RWPE1 (cell line): ENCODE measurements at regions not wholly inside any gene's neighbourhood (a gene's known extent, or its start where the extent isn't known, plus 50 kb on each side); places are given as distances from the start of the nearest gene placed in this dataset.
"Not testable (repeated sequence)": the region's sequence is repeated elsewhere in the genome, so short reads cannot be mapped to it uniquely, and the experiment has no call there.

Experiments used
- CTCF ChIA-PET: fragments of 350-600 bp; sonication (Branson Sonifier 250); formaldehyde crosslinking; extraction: SDS; loops from one replicate; lab custom pipeline; 2021; lab: Yijun Ruan, JAX
- POLR2A ChIA-PET: fragments of 400-600 bp; formaldehyde crosslinking; extraction: SDS; loops from one replicate; lab custom pipeline; 2020; ENCODE audit warnings: antibody characterized with exemption; ENCODE audit not compliant: low non-redundant PET; lab: Yijun Ruan, JAX
- DNase-seq: peaks from one replicate; pipeline ENCODE4 v3.0.0; 2012; ENCODE audit warnings: low spot score
- H3K27ac ChIP-seq: fragments of 450-650 bp; 2 replicates; pipeline ENCODE4 v1.5.1; 2017
- CTCF ChIP-seq: fragments of 450-650 bp; conservative IDR thresholded peaks from 2 replicates; pipeline ENCODE4 v1.5.1; 2017; ENCODE audit warnings: low read depth, mild to moderate bottlenecking

- POLR2A ChIA-PET = no interaction called here
Measured at GRCh38 chr17:53249036-53249435, 573.7 kb upstream of the KIF2B start.

GRCh38 chr17:53234138-53234537, 588.6 kb upstream of the KIF2B start:
- H3K27ac ChIP-seq = no peak overlapping the region
- CTCF ChIA-PET = no interaction called here
- DNase-seq = no peak
- no peak for TF ChIP-seq CTCF
- POLR2A ChIA-PET = no interaction called here

More at GRCh38 chr17:53249036-53249435, 573.7 kb upstream of the KIF2B start:
- no peak for DNase-seq
- TF ChIP-seq CTCF = no peak
- no peak overlapping the region for H3K27ac ChIP-seq
- CTCF ChIA-PET = no interaction called here

- CTCF ChIA-PET = no interaction called here
- POLR2A ChIA-PET = no interaction called here
- no peak for DNase-seq
- no peak for TF ChIP-seq CTCF
- H3K27ac ChIP-seq = no peak overlapping the region
Measured at GRCh38 chr17:53227514-53227913, 595.2 kb upstream of the KIF2B start.

GRCh38 chr17:53227111-53227510, 595.6 kb upstream of the KIF2B start:
- ChIA-PET CTCF (no interaction called here), POLR2A (no interaction called here)
- peak; percentile 1 for DNase-seq
- no peak overlapping the region for H3K27ac ChIP-seq
- no peak for TF ChIP-seq CTCF

GRCh38 chr17:53219821-53220220, 602.9 kb upstream of the KIF2B start:
- CTCF ChIA-PET = no interaction called here
- TF ChIP-seq CTCF = no peak
- POLR2A ChIA-PET = no interaction called here
- DNase-seq = no peak
- no peak overlapping the region for H3K27ac ChIP-seq

GRCh38 chr17:53218723-53219122, 604.0 kb upstream of the KIF2B start:
- DNase-seq = no peak
- ChIA-PET POLR2A (no interaction called here), CTCF (no interaction called here)
- TF ChIP-seq CTCF = no peak
- H3K27ac ChIP-seq = no peak overlapping the region

- no peak for TF ChIP-seq CTCF
- no peak overlapping the region for H3K27ac ChIP-seq
- ChIA-PET CTCF (no interaction called here), POLR2A (no interaction called here)
- DNase-seq = peak; percentile 0
Measured at GRCh38 chr17:53217311-53217710, 605.4 kb upstream of the KIF2B start.

GRCh38 chr17:53208935-53209334, 613.8 kb upstream of the KIF2B start:
- CTCF ChIA-PET, POLR2A ChIA-PET, DNase-seq, H3K27ac ChIP-seq: not testable (repeated sequence)
